MM.1S (cell line): ENCODE measurements at regions not wholly inside any gene's neighbourhood (a gene's known extent, or its start where the extent isn't known, plus 50 kb on each side); places are given as distances from the start of the nearest gene placed in this dataset.
"Not testable (repeated sequence)": the region's sequence is repeated elsewhere in the genome, so short reads cannot be mapped to it uniquely, and the experiment has no call there.

Experiments used
- DNase-seq: peaks from one replicate; pipeline ENCODE4 v3.0.0-alpha.2; 2015
- H2AFZ ChIP-seq: fragments of 300-600 bp; sonication (generic); 2 replicates; pipeline ENCODE4 v1.6.0; 2016; ENCODE audit warnings: antibody characterized with exemption, low read length
- H3F3A ChIP-seq: fragments of 300-600 bp; sonication (generic); 2 replicates; pipeline ENCODE4 v1.6.1; 2016; ENCODE audit warnings: mild to moderate bottlenecking, antibody characterized with exemption, low read length, moderate library complexity, mixed read lengths; ENCODE audit not compliant: insufficient read depth
- H3K27ac ChIP-seq: fragments of 300-600 bp; sonication (generic); 2 replicates; pipeline ENCODE4 v1.5.1; 2016; ENCODE audit warnings: mild to moderate bottlenecking, low read length
- H3K27me3 ChIP-seq: fragments of 300-600 bp; sonication (generic); replicated peaks from 2 replicates; pipeline ENCODE4 v1.6.0; 2016; ENCODE audit warnings: low read length; ENCODE audit not compliant: insufficient read depth
- H3K36me3 ChIP-seq: fragments of 300-600 bp; sonication (generic); replicated peaks from 2 replicates; pipeline ENCODE4 v1.6.1; 2016; ENCODE audit warnings: mild to moderate bottlenecking, low read length, mixed read lengths; ENCODE audit not compliant: insufficient read depth
- H3K4me1 ChIP-seq: fragments of 300-600 bp; sonication (generic); 2 replicates; pipeline ENCODE4 v1.6.1; 2016; ENCODE audit warnings: low read length, mixed read lengths
- H3K4me2 ChIP-seq: fragments of 300-600 bp; sonication (generic); 2 replicates; pipeline ENCODE4 v1.6.0; 2016; ENCODE audit warnings: low read depth, low read length
- H3K4me3 ChIP-seq: fragments of 300-600 bp; sonication (generic); 2 replicates; pipeline ENCODE4 v1.5.1; 2016; ENCODE audit warnings: low read length, mixed read lengths
- H3K79me2 ChIP-seq: fragments of 300-600 bp; sonication (generic); 2 replicates; pipeline ENCODE4 v1.6.1; 2016; ENCODE audit warnings: mixed run types, low read length, mixed read lengths
- H3K9ac ChIP-seq: fragments of 300-600 bp; sonication (generic); 2 replicates; pipeline ENCODE4 v1.6.1; 2016; ENCODE audit warnings: low read length, mixed read lengths
- H3K9me2 ChIP-seq: fragments of 300-600 bp; sonication (generic); replicated peaks from 2 replicates; pipeline ENCODE4 v1.6.1; 2016; ENCODE audit warnings: mild to moderate bottlenecking, low read length, mixed read lengths; ENCODE audit not compliant: insufficient read depth
- H3K9me3 ChIP-seq: fragments of 300-600 bp; sonication (generic); replicated peaks from 2 replicates; pipeline ENCODE4 v1.6.1; 2016; ENCODE audit warnings: mild to moderate bottlenecking, low read length, mixed read lengths; ENCODE audit not compliant: insufficient read depth
- H4K20me1 ChIP-seq: fragments of 300-600 bp; sonication (generic); 2 replicates; pipeline ENCODE4 v1.6.1; 2016; ENCODE audit warnings: mild to moderate bottlenecking, low read length, moderate library complexity, mixed read lengths; ENCODE audit not compliant: insufficient read depth
- EZH2 ChIP-seq: fragments of 300-600 bp; sonication (generic); optimal IDR thresholded peaks from 2 replicates; pipeline ENCODE3; 2017; ENCODE audit warnings: low read depth, mild to moderate bottlenecking, antibody characterized with exemption, low read length, mixed read lengths
- EZH2phosphoT487 ChIP-seq: fragments of 300-600 bp; sonication (generic); IDR thresholded peaks from 2 replicates; pipeline ENCODE4 v1.6.1; 2018; ENCODE audit warnings: antibody characterized with exemption, low read length
- TF ChIP-seq, protein P1 (sequence below): fragments of 300-600 bp; sonication (generic); IDR thresholded peaks from 2 replicates; pipeline ENCODE4 v1.5.1; 2016; ENCODE audit warnings: antibody characterized with exemption, low read length, mixed read lengths

DNA sequence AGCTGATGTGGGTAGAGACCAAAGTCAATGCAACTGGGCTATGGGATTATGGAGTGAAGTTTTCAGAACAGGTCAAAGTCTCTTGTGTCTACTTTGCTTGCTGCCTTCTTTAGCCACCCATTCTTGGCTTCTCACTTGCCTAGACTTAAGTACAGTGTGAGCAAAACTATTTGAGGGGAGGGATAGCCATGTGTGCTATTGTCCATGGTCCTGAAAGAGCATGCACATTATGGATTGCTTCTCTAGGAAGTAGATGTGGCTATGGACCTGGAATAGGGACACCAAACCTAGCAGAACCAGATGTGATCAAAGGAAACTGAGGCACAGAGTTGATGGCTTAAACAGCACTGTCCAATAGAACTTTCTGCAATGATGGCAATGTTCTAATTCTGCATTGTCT, 81.9 kb upstream of the ZNF800 start:
- Histone ChIP-seq H3K9me2 (no peaks in the 10 kb centered on the region), H3K27ac (no peak overlapping the region), H3K27me3 (no peaks in the 10 kb centered on the region), H4K20me1 (no peaks in the 10 kb centered on the region), H3K4me2 (no peak overlapping the region), H3K36me3 (no peaks in the 10 kb centered on the region), H3K79me2 (no peaks in the 10 kb centered on the region), H2AFZ (no peak overlapping the region), H3K9me3 (no peaks in the 10 kb centered on the region), H3F3A (no peaks in the 10 kb centered on the region), H3K4me1 (no peaks in the 10 kb centered on the region), H3K4me3 (no peak overlapping the region), H3K9ac (no peak overlapping the region)
- TF ChIP-seq, protein P1, sequence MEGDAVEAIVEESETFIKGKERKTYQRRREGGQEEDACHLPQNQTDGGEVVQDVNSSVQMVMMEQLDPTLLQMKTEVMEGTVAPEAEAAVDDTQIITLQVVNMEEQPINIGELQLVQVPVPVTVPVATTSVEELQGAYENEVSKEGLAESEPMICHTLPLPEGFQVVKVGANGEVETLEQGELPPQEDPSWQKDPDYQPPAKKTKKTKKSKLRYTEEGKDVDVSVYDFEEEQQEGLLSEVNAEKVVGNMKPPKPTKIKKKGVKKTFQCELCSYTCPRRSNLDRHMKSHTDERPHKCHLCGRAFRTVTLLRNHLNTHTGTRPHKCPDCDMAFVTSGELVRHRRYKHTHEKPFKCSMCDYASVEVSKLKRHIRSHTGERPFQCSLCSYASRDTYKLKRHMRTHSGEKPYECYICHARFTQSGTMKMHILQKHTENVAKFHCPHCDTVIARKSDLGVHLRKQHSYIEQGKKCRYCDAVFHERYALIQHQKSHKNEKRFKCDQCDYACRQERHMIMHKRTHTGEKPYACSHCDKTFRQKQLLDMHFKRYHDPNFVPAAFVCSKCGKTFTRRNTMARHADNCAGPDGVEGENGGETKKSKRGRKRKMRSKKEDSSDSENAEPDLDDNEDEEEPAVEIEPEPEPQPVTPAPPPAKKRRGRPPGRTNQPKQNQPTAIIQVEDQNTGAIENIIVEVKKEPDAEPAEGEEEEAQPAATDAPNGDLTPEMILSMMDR = no peak
- TF ChIP-seq EZH2phosphoT487 (no peak), EZH2 (no peak)
- no peak for DNase-seq

DNA sequence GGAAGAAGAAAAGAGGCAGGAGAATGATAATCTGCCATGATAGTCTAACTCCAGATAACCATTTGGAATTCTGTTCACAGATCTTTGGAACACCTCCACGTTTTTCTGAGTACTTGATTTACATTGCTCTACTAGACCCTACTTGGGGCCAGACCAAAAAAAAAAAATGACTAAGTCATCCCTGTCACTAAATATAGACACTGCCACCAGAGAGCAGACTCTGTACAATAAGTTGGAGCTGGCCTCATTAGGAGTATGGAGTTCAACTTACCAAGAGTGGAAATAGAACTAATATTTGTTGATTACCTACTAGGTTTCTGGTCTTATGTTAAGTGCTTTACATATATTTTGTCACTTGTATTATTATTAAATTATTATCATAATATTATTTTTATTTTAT, 80.9 kb upstream of the ZNF800 start:
- H3K4me3 ChIP-seq = no peak overlapping the region
- no peaks in the 10 kb centered on the region for H3F3A ChIP-seq
- TF ChIP-seq EZH2phosphoT487 (no peak), EZH2 (no peak)
- TF ChIP-seq, protein P1 = no peak
- H3K36me3 ChIP-seq = no peaks in the 10 kb centered on the region
- no peaks in the 10 kb centered on the region for H3K27me3 ChIP-seq
- no peaks in the 10 kb centered on the region for H4K20me1 ChIP-seq
- no peaks in the 10 kb centered on the region for H3K79me2 ChIP-seq
- H3K9ac ChIP-seq = no peak overlapping the region
- H3K27ac ChIP-seq = no peak overlapping the region
- no peak overlapping the region for H3K4me2 ChIP-seq
- H2AFZ ChIP-seq = no peak overlapping the region
- H3K9me2 ChIP-seq = no peaks in the 10 kb centered on the region
- no peaks in the 10 kb centered on the region for H3K4me1 ChIP-seq
- no peak for DNase-seq
- no peaks in the 10 kb centered on the region for H3K9me3 ChIP-seq

DNA sequence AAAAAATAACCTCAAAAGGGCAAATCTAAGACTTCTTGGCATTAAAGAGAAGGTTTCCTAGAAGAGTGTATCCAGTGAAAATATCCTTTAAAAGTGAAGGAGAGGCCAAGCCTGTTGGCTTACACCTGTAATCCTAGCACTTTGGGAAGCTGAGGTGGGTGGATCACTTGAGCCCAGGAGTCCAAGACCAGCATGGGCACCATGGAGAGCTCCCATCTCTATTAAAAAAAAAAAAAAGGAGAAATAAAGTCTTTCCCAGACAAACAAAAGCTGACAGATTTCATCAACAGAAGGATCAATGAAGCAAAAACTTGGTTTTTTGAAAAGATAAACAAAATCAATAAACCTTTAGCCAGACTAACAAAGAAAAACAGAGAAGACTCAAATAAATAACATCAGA, 67.6 kb upstream of the ZNF800 start:
- no peak overlapping the region for H3K4me2 ChIP-seq
- no peak overlapping the region for H3K4me3 ChIP-seq
- no peaks in the 10 kb centered on the region for H3F3A ChIP-seq
- H3K27ac ChIP-seq = no peak overlapping the region
- no peaks in the 10 kb centered on the region for H3K36me3 ChIP-seq
- TF ChIP-seq EZH2 (no peak), EZH2phosphoT487 (no peak)
- TF ChIP-seq, protein P1 = no peak
- H3K9me2 ChIP-seq = no peaks in the 10 kb centered on the region
- no peaks in the 10 kb centered on the region for H3K4me1 ChIP-seq
- H3K9ac ChIP-seq = no peak overlapping the region
- no peaks in the 10 kb centered on the region for H3K9me3 ChIP-seq
- no peaks in the 10 kb centered on the region for H3K27me3 ChIP-seq
- H2AFZ ChIP-seq = no peak overlapping the region
- H3K79me2 ChIP-seq = no peaks in the 10 kb centered on the region
- H4K20me1 ChIP-seq = no peaks in the 10 kb centered on the region
- no peak for DNase-seq

DNA sequence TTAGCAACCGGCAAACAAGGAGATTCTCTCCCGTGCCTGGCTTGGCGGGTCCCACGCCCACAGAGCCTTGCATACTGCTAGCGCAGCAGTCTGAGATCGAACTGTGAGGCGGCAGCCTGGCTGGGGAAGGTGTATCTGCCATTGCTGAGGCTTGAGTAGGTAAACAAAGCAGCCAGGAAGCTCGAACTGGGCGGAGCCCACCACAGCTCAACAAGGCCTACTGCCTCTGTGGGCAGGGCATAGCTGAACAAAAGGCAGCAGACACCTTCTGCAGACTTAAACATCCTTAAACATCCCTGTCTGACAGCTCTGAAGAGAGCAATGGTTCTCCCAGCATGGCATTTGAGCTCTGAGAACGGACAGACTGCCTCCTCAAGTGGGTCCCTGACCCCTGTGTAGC, 58.8 kb upstream of the ZNF800 start:
- not testable (repeated sequence) for H3K27me3 ChIP-seq, H3K4me1 ChIP-seq, H3K36me3 ChIP-seq, DNase-seq, H3K9me3 ChIP-seq, H3K4me2 ChIP-seq, H4K20me1 ChIP-seq, H3K9ac ChIP-seq, H3K4me3 ChIP-seq, H3K79me2 ChIP-seq, H2AFZ ChIP-seq, H3K27ac ChIP-seq, H3F3A ChIP-seq, H3K9me2 ChIP-seq
